ENCODE measurements at regions not wholly inside any gene's neighbourhood (a gene's known extent, or its start where the extent isn't known, plus 50 kb on each side); places are given as distances from the start of the nearest gene placed in this dataset.

DNA sequence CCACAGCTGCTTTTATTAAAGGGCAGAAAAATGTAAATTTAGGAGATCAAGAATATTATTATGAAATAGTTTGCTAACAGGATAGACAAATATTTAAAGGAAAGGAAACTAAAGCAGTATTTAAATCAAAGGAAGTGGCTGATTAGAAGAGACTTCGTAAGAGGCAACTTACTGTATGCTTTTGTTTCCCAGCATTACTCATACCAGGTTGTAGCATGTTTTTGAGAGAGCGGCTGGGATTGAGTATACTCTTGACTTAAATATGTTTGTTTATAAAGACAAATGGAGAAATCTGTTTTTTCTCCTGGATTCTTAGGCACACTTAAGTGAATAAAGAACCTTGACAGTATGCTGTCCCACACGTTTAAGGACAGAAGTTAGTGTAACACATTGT is 293.7 kb downstream of the ZNF248 start:
- WGBS (ENCODE audit: low lambda C conversion rate), result 10% methylated on average over 3 of the region's 3 CpGs
- Histone ChIP-seq H4K20me1 (ENCODE audit: insufficient read depth, low read length) (no peaks in the 10 kb centered on the region), H3K36me3 (replicated peaks in 1 of 2; ENCODE audit: control insufficient read depth in 1 of 2, insufficient read depth in 2 of 2, low read length in 2 of 2) (no peaks in the 10 kb centered on the region), H2AFZ (ENCODE audit: low read length) (no peak overlapping the region), H3K4me2 (ENCODE audit: low read depth, low read length) (no peak overlapping the region), H3K9ac (ENCODE audit: insufficient read depth, low read depth, low read length) (no peak overlapping the region), H3K27ac (ENCODE audit: extremely low read length, insufficient read depth, low read length) (no peak overlapping the region), H3K27me3 (ENCODE audit: control insufficient read depth in 1 of 2, insufficient read depth in 2 of 2, low read length in 2 of 2) (no peaks in the 10 kb centered on the region), H3K4me1 (ENCODE audit: insufficient read depth, low read length) (no peaks in the 10 kb centered on the region), H3K79me2 (ENCODE audit: insufficient read depth, low read length) (no peaks in the 10 kb centered on the region), H3K4me3 (replicated peaks in 1 of 3; ENCODE audit: insufficient read depth in 1 of 3, low read depth in 2 of 3, low read length in 3 of 3) (no peak overlapping the region), H3K9me3 (ENCODE audit: low read length) (no peaks in the 10 kb centered on the region)
- POLR2A ChIA-PET, result no interaction called here
- CTCF ChIA-PET (ENCODE audit: low intra/inter-chr PET ratio, low total read pairs), result no interaction called here
- BruUV-seq (replicated peaks), result no TSS peak
- intact Hi-C loops (cut with micrococcal nuclease; ENCODE audit: unreplicated experiment) (no loop called here), in situ Hi-C loops (cut with HindIII; ENCODE audit: extremely low pct_ligation_motif_present, low pct_unique_long_range_greater_than_20kb) (no loop called here)
- no peak for ATAC-seq
- TF ChIP-seq ZHX1 (CRISPR knock-in tag; IDR thresholded peaks at IDR 0.05; ENCODE audit: low read depth), result no peak
- TF ChIP-seq MED13 (CRISPR knock-in tag; IDR thresholded peaks at IDR 0.05), result no peak
- TF ChIP-seq, protein P1, sequence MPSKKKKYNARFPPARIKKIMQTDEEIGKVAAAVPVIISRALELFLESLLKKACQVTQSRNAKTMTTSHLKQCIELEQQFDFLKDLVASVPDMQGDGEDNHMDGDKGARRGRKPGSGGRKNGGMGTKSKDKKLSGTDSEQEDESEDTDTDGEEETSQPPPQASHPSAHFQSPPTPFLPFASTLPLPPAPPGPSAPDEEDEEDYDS (CRISPR knock-in tag; IDR thresholded peaks at IDR 0.05), result no peak
- no peak for TF ChIP-seq DMAP1 (CRISPR knock-in tag; IDR thresholded peaks at IDR 0.05)
- TF ChIP-seq ZFP37 (CRISPR knock-in tag; IDR thresholded peaks at IDR 0.05; ENCODE audit: borderline replicate concordance), result no peak
- TF ChIP-seq WIZ (CRISPR knock-in tag; IDR thresholded peaks at IDR 0.05), result no peak
- no peak for TF ChIP-seq NR2F1 (CRISPR knock-in tag; IDR thresholded peaks at IDR 0.05)
- FAIRE-seq, result no peak
- no peak for DNase-seq (ENCODE audit: low spot score)

All from HepG2 (cell line).